Uterus (tissue), 2 donors: ENCODE measurements at regions not wholly inside any gene's neighbourhood (a gene's known extent, or its start where the extent isn't known, plus 50 kb on each side); places are given as distances from the start of the nearest gene placed in this dataset.

ENCODE experiments used
- CTCF ChIP-seq, 4 experiments: fragments of 200-600 bp in 2 of 4; fragments of 450-650 bp in 2 of 4; sonication (generic) in 2 of 4; IDR thresholded peaks; one replicate each; pipeline ENCODE4 v1.5.1; 2016 to 2019; ENCODE audit warnings: antibody characterized with exemption in 4 of 4, mild to moderate bottlenecking in 2 of 4, moderate library complexity in 1 of 4
- POLR2A ChIP-seq, 2 donors: fragments of 450-650 bp; IDR thresholded peaks; one replicate each; pipeline ENCODE4 v1.6.1; 2016; ENCODE audit warnings: antibody characterized with exemption in 2 of 2, mild to moderate bottlenecking in 1 of 2, moderate library complexity in 1 of 2

- no peak for TF ChIP-seq CTCF (IDR thresholded peaks at IDR 0.05)
- no peak for TF ChIP-seq POLR2A (IDR thresholded peaks at IDR 0.05)
These were observed 1148.1 kb upstream of the NCAM2 start for GRCh38 chr21:19850157-19850556.
